Panc1 (cell line): ENCODE measurements at regions not wholly inside any gene's neighbourhood (a gene's known extent, or its start where the extent isn't known, plus 50 kb on each side); places are given as distances from the start of the nearest gene placed in this dataset.

Experiments used
- POLR2AphosphoS5 ChIP-seq: IDR thresholded peaks from 2 replicates; pipeline ENCODE4 v1.6.1; 2012; ENCODE audit warnings: mild to moderate bottlenecking, low read depth, low read length, moderate library complexity
- TF ChIP-seq, protein P1 (sequence below): fragments of 450-650 bp; IDR thresholded peaks from 2 replicates; pipeline ENCODE4 v1.5.1; 2017; ENCODE audit warnings: mild to moderate bottlenecking
- TF ChIP-seq, protein P2 (sequence below), 2 experiments: IDR thresholded peaks; 2 replicates each; pipeline ENCODE4 v1.6.1; 2011 to 2012; ENCODE audit warnings: low read depth in 2 of 2, control low read depth in 1 of 2, low read length in 1 of 2, mild to moderate bottlenecking in 1 of 2, moderate library complexity in 1 of 2; ENCODE audit not compliant: insufficient read depth in 1 of 2

DNA sequence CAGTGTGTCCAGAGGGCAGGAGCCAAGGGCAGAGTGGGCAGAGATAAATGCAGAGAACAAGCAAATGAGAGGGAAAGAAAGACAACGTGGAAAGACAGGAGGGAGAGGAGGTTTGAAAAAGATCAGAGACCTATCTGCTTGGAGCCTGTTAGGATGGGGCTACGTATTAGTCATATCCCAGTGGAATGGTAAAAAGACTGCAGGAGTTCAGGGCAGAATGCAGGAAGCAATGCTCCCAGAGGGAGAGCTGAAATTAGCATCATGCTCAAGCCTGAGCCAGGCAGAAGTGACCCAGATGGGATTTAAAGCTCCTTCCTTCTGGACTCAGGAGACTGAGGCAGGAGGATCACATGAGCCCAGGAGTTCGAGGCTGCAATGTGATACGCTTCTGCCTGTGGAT is 261.3 kb upstream of the CHRM3 start:
- TF ChIP-seq POLR2AphosphoS5: no peak
- TF ChIP-seq, protein P1, sequence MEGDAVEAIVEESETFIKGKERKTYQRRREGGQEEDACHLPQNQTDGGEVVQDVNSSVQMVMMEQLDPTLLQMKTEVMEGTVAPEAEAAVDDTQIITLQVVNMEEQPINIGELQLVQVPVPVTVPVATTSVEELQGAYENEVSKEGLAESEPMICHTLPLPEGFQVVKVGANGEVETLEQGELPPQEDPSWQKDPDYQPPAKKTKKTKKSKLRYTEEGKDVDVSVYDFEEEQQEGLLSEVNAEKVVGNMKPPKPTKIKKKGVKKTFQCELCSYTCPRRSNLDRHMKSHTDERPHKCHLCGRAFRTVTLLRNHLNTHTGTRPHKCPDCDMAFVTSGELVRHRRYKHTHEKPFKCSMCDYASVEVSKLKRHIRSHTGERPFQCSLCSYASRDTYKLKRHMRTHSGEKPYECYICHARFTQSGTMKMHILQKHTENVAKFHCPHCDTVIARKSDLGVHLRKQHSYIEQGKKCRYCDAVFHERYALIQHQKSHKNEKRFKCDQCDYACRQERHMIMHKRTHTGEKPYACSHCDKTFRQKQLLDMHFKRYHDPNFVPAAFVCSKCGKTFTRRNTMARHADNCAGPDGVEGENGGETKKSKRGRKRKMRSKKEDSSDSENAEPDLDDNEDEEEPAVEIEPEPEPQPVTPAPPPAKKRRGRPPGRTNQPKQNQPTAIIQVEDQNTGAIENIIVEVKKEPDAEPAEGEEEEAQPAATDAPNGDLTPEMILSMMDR: no peak
- TF ChIP-seq, protein P2, sequence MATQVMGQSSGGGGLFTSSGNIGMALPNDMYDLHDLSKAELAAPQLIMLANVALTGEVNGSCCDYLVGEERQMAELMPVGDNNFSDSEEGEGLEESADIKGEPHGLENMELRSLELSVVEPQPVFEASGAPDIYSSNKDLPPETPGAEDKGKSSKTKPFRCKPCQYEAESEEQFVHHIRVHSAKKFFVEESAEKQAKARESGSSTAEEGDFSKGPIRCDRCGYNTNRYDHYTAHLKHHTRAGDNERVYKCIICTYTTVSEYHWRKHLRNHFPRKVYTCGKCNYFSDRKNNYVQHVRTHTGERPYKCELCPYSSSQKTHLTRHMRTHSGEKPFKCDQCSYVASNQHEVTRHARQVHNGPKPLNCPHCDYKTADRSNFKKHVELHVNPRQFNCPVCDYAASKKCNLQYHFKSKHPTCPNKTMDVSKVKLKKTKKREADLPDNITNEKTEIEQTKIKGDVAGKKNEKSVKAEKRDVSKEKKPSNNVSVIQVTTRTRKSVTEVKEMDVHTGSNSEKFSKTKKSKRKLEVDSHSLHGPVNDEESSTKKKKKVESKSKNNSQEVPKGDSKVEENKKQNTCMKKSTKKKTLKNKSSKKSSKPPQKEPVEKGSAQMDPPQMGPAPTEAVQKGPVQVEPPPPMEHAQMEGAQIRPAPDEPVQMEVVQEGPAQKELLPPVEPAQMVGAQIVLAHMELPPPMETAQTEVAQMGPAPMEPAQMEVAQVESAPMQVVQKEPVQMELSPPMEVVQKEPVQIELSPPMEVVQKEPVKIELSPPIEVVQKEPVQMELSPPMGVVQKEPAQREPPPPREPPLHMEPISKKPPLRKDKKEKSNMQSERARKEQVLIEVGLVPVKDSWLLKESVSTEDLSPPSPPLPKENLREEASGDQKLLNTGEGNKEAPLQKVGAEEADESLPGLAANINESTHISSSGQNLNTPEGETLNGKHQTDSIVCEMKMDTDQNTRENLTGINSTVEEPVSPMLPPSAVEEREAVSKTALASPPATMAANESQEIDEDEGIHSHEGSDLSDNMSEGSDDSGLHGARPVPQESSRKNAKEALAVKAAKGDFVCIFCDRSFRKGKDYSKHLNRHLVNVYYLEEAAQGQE (IDR thresholded peaks at IDR 0.05; ENCODE audit: insufficient read depth in 1 of 2, low read depth in 2 of 2, low read length in 1 of 2): no peak
